Testis (tissue), 2 donors: ENCODE measurements at regions not wholly inside any gene's neighbourhood (a gene's known extent, or its start where the extent isn't known, plus 50 kb on each side); places are given as distances from the start of the nearest gene placed in this dataset.
"Not testable (repeated sequence)": the region's sequence is repeated elsewhere in the genome, so short reads cannot be mapped to it uniquely, and the experiment has no call there.

Experiments used
- DNase-seq: peaks from one replicate; pipeline ENCODE4 v3.0.0-alpha.2; 2019
- H3K27ac ChIP-seq, 2 donors: fragments of 200-600 bp; sonication (generic); one replicate each; pipeline ENCODE4 v1.5.1; 2019
- H3K27me3 ChIP-seq: fragments of 200-600 bp; sonication (generic); one replicate; pipeline ENCODE4 v1.5.1; 2019
- H3K36me3 ChIP-seq: fragments of 200-600 bp; sonication (generic); one replicate; pipeline ENCODE4 v1.5.1; 2017; ENCODE audit warnings: low read depth; ENCODE audit errors: missing control alignments
- H3K4me1 ChIP-seq: fragments of 200-600 bp; sonication (generic); one replicate; pipeline ENCODE4 v1.5.1; 2019
- H3K4me3 ChIP-seq, 2 donors: fragments of 200-600 bp; sonication (generic); one replicate each; pipeline ENCODE4 v1.5.1; 2017 to 2019
- H3K9me3 ChIP-seq: fragments of 200-600 bp; sonication (generic); one replicate; pipeline ENCODE4 v1.5.1; 2017
- POLR2A ChIP-seq: fragments of 450-650 bp; IDR thresholded peaks from one replicate; pipeline ENCODE4 v1.6.1; 2017; ENCODE audit warnings: antibody characterized with exemption, mild to moderate bottlenecking, moderate library complexity
- WGBS, 2 donors: methylation state at CpG; one replicate each; pipeline ENCODE4 v1.1.5; 2018; 5-methylcytosine and 5-hydroxymethylcytosine counted together
- intact Hi-C: fragments of 100-400 bp; cut with DNase I; formaldehyde crosslinking; loops from one replicate; pipeline ENCODE4 v1.15.1; 2023; ENCODE audit warnings: low total_unique reads
- TF ChIP-seq, protein P1 (sequence below), 3 experiments: fragments of 450-650 bp in 2 of 3; fragments of 200-600 bp in 1 of 3; sonication (generic) in 1 of 3; IDR thresholded peaks; one replicate each; pipeline ENCODE4 v1.5.1; 2016 to 2019; ENCODE audit warnings: antibody characterized with exemption in 3 of 3, mild to moderate bottlenecking in 2 of 3, moderate library complexity in 1 of 3

DNA sequence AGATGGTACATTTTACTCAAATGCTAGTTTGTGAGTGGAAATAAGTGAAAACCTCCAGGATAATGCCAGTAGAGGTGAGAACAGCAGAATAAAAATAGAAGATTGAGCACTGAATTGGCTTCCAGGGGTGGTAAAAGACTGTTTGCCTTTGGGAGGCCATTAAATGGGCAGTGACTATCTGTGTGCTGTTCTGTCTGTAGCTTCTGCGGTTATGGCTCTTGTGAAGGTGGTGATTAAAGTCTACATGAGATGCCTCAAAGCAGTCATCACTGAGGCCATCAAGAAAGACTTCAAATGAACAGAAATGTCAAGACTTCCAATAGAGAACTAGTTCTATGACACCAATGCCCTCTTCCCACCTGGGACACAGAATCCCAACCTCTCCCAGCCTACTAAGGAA, 108.8 kb downstream of the EFHB start:
- no peak overlapping the region for H3K4me3 ChIP-seq
- no peaks in the 10 kb centered on the region for H3K36me3 ChIP-seq
- no peaks in the 10 kb centered on the region for H3K9me3 ChIP-seq
- intact Hi-C loops = no loop called here
- DNase-seq = no peak
- H3K4me1 ChIP-seq = no peaks in the 10 kb centered on the region
- no peak overlapping the region for H3K27ac ChIP-seq
- WGBS, 2 donors = 85 to 91% methylated on average over 1 of the region's 1 CpG
- TF ChIP-seq, protein P1, sequence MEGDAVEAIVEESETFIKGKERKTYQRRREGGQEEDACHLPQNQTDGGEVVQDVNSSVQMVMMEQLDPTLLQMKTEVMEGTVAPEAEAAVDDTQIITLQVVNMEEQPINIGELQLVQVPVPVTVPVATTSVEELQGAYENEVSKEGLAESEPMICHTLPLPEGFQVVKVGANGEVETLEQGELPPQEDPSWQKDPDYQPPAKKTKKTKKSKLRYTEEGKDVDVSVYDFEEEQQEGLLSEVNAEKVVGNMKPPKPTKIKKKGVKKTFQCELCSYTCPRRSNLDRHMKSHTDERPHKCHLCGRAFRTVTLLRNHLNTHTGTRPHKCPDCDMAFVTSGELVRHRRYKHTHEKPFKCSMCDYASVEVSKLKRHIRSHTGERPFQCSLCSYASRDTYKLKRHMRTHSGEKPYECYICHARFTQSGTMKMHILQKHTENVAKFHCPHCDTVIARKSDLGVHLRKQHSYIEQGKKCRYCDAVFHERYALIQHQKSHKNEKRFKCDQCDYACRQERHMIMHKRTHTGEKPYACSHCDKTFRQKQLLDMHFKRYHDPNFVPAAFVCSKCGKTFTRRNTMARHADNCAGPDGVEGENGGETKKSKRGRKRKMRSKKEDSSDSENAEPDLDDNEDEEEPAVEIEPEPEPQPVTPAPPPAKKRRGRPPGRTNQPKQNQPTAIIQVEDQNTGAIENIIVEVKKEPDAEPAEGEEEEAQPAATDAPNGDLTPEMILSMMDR (IDR thresholded peaks at IDR 0.05) = no peak
- no peak for TF ChIP-seq POLR2A
- no peaks in the 10 kb centered on the region for H3K27me3 ChIP-seq

DNA sequence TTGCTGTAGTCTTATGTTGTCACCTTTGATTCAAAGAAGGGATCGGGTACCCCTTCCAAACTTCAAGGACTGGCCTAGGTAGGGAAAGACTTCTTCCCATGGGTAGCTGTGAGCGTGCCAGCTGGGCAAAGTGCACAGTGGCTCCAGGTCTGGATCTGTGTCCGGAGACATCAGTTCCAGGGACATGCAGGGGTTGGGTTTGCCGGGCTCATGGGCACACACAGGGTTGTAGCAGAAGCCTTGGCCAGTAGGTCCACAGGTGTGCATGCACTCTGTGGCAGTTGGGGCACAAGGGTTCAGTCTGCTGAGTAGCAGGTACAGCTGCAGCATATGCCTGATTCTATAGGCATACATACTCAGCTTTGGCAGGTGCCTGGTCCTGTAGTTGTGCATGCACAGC, 111.2 kb downstream of the EFHB start:
- intact Hi-C loops = no loop called here
- 86 to 100% methylated on average over 4 of the region's 4 CpGs for WGBS, 2 donors
- H3K4me1 ChIP-seq = no peaks in the 10 kb centered on the region

DNA sequence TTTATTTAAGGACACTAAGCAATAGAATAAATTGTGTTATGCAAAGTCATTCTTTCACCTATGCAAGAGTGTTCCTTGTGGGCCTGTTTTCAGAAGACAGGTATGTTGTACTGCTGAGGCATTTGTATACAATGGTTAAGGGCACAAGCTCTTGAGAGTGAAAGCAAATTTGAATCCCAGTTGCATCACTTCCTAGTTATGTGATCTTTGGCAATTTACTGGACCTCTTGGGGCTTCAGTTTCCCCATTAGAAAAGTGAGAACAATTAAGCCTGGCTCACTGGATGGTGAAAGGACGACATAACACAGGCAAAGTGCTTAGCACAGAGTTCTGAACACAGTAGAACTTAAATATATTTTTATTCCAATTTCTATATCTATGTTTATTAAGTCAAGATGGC, 117.4 kb downstream of the EFHB start:
- intact Hi-C loops = no loop called here
- Histone ChIP-seq H3K9me3 (no peaks in the 10 kb centered on the region), H3K4me3 (no peak overlapping the region), H3K4me1 (no peaks in the 10 kb centered on the region), H3K27me3 (no peaks in the 10 kb centered on the region), H3K27ac (no peak overlapping the region), H3K36me3 (no peaks in the 10 kb centered on the region)
- DNase-seq = no peak
- TF ChIP-seq, protein P1 (IDR thresholded peaks at IDR 0.05) = no peak
- no peak for TF ChIP-seq POLR2A
- WGBS, 2 donors = 60 to 77% methylated on average over 1 of the region's 1 CpG

More for the DNA sequence above, 111.2 kb downstream of the EFHB start:
- H3K27ac ChIP-seq = no peak overlapping the region
- no peak overlapping the region for H3K4me3 ChIP-seq
- DNase-seq = no peak
- no peaks in the 10 kb centered on the region for H3K9me3 ChIP-seq
- no peaks in the 10 kb centered on the region for H3K36me3 ChIP-seq
- no peak for TF ChIP-seq POLR2A
- TF ChIP-seq, protein P1 (IDR thresholded peaks at IDR 0.05) = no peak
- no peaks in the 10 kb centered on the region for H3K27me3 ChIP-seq

DNA sequence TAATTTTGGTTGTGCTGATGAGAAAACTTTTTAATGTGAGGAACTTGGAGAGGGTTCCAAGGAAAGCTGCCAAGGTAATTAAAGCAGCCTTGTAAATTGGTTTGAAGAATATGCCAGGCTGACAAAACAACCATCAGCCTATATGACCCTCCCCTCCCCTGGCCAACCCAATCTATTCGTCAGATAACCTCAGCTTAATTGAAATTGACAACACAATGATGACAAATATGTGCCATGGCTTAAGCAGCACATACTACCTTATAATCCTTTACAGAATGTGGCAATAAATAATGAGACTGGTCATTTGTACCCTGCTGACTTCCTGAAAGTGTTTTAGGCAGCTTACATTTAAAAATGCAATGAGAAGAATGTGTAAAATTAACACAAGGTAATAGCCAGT, 118.2 kb downstream of the EFHB start:
- WGBS, 2 donors = 80 to 83% methylated on average over 1 of the region's 1 CpG
- no peaks in the 10 kb centered on the region for H3K36me3 ChIP-seq
- H3K4me3 ChIP-seq = no peak overlapping the region
- H3K9me3 ChIP-seq = no peaks in the 10 kb centered on the region
- H3K27me3 ChIP-seq = no peaks in the 10 kb centered on the region
- H3K27ac ChIP-seq = no peak overlapping the region
- intact Hi-C loops = no loop called here
- no peaks in the 10 kb centered on the region for H3K4me1 ChIP-seq
- no peak for DNase-seq
- TF ChIP-seq, protein P1 (IDR thresholded peaks at IDR 0.05) = no peak
- TF ChIP-seq POLR2A = no peak

DNA sequence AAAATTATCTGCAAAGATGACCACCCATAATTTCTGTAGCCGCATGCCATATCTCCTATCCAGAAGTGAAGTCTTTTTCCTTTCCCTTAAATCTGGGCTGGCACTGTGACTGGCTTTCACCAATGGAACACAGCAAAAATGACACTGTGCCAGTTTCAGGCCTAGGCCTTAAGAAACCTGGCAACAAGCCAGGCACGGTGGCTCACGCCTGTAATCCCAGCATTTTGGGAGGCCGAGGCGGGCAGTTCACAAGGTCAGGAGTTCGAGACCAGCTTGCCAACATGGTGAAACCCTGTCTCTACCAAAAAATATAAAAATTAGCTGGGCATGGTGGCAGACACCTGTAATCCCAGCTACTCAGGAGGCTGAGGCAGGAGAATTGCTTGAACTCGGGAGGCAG, 120.3 kb downstream of the EFHB start:
- H3K36me3 ChIP-seq, H3K9me3 ChIP-seq, H3K27me3 ChIP-seq, H3K4me3 ChIP-seq, H3K27ac ChIP-seq, DNase-seq, H3K4me1 ChIP-seq, intact Hi-C loops: not testable (repeated sequence)
- WGBS, 2 donors = 88 to 89% methylated on average over 7 of the region's 7 CpGs
